Neutrophil (primary cell): ENCODE measurements at regions not wholly inside any gene's neighbourhood (a gene's known extent, or its start where the extent isn't known, plus 50 kb on each side); places are given as distances from the start of the nearest gene placed in this dataset.
"Not testable (repeated sequence)": the region's sequence is repeated elsewhere in the genome, so short reads cannot be mapped to it uniquely, and the experiment has no call there.

Experiments used
- H3K27ac ChIP-seq: fragments of 200-600 bp; sonication (generic); 2 replicates; pipeline ENCODE4 v1.5.1; 2016; ENCODE audit warnings: mild to moderate bottlenecking, moderate library complexity
- H3K27me3 ChIP-seq: fragments of 200-600 bp; sonication (generic); 2 replicates; pipeline ENCODE4 v1.6.0; 2016; ENCODE audit warnings: mild to moderate bottlenecking
- H3K36me3 ChIP-seq: fragments of 200-600 bp; sonication (generic); 2 replicates; pipeline ENCODE4 v1.5.1; 2017
- H3K4me1 ChIP-seq, 2 experiments: fragments of 200-600 bp in 1 of 2; sonication (generic) in 1 of 2; 1 replicate in 1 of 2; 2 replicates in 1 of 2; pipeline versions ENCODE4 v1.5.1 to v1.6.1; 2013 to 2016; ENCODE audit warnings: low read depth in 1 of 2, low read length in 1 of 2, mild to moderate bottlenecking in 1 of 2, moderate library complexity in 1 of 2; ENCODE audit not compliant: control insufficient read depth in 1 of 2, insufficient read depth in 1 of 2
- H3K4me3 ChIP-seq, 2 experiments: fragments of 200-600 bp in 1 of 2; sonication (generic) in 1 of 2; 1 replicate in 1 of 2; 2 replicates in 1 of 2; pipeline ENCODE4 v1.5.1; 2013 to 2016; ENCODE audit warnings: low read depth in 1 of 2, low read length in 1 of 2, mild to moderate bottlenecking in 1 of 2, moderate library complexity in 1 of 2
- H3K9me3 ChIP-seq: fragments of 200-600 bp; sonication (generic); 2 replicates; pipeline ENCODE4 v1.5.1; 2016
- TF ChIP-seq, protein P1 (sequence below): fragments of 200-600 bp; sonication (generic); IDR thresholded peaks from 2 replicates; pipeline ENCODE4 v1.5.1; 2016; ENCODE audit warnings: antibody characterized with exemption

DNA sequence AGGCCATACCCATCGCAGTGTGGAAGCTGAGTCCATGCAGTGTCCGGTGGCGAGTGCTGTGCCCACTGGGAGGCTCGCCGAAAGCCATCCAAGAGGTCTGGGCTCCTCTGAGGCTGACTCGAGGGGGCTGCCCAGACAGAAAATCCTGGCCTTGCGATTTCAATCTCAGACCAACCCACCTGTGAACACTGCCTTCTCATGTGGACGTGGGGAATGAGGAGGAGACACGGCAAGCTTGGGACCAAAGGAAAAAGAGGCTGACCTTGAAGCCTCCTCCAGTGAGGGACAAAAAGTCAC is 157.2 kb upstream of the AFDN start:
- TF ChIP-seq, protein P1, sequence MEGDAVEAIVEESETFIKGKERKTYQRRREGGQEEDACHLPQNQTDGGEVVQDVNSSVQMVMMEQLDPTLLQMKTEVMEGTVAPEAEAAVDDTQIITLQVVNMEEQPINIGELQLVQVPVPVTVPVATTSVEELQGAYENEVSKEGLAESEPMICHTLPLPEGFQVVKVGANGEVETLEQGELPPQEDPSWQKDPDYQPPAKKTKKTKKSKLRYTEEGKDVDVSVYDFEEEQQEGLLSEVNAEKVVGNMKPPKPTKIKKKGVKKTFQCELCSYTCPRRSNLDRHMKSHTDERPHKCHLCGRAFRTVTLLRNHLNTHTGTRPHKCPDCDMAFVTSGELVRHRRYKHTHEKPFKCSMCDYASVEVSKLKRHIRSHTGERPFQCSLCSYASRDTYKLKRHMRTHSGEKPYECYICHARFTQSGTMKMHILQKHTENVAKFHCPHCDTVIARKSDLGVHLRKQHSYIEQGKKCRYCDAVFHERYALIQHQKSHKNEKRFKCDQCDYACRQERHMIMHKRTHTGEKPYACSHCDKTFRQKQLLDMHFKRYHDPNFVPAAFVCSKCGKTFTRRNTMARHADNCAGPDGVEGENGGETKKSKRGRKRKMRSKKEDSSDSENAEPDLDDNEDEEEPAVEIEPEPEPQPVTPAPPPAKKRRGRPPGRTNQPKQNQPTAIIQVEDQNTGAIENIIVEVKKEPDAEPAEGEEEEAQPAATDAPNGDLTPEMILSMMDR, result no peak
- Histone ChIP-seq H3K27ac (no peak overlapping the region), H3K4me1 (no peaks in the 10 kb centered on the region), H3K36me3 (no peaks in the 10 kb centered on the region), H3K27me3 (no peaks in the 10 kb centered on the region), H3K9me3 (no peaks in the 10 kb centered on the region), H3K4me3 (no peak overlapping the region)

DNA sequence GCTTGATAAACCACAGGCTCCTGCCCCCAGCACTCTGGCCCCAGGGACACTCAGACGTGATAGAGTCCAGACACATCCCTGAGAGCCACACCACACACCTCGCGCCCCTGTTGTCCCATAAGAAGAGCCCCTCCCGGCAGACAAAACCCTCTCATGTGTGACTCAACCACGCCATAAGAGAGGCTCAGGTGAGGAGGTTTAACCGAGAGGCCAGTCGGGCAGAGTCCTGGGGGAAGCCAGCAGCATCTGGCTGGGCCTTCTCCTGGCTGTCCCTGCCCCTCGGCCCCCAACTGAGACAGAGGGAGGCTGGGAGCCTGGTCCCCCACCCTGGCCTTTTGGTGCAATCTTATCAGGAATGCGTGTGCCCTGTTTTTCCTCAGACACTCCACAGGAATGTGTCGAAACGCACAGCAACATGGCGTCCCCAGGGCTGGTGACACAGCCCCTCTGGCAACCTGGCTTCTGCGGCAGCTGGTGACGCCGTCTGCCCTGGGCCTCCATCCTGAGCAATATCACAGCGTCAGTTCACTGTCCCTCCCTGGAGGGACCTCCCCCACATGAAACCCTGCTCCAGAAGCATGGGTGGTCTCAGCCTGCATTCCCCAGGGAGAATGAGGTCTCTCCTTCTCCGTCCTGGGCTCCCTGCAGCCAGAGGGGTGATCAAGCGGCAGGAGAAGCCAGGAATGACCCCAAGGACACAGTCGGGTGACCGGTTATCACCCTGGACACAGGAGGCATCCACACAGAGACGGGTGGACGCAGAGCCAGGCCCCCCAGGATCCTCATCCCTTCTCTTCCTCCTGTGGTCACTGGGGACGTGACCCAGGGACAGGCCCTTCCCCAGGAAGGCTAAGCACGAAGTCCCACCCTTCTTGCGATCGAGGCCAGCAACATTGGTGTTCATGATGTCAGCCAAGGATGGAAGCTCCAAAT is 156.6 kb upstream of the AFDN start:
- Histone ChIP-seq H3K4me1 (no peaks in the 10 kb centered on the region), H3K27me3 (peaks cover 3% of the 10 kb centered on the region), H3K36me3 (no peaks in the 10 kb centered on the region), H3K4me3 (no peak overlapping the region), H3K27ac (no peak overlapping the region), H3K9me3 (no peaks in the 10 kb centered on the region)
- TF ChIP-seq, protein P1, result no peak

DNA sequence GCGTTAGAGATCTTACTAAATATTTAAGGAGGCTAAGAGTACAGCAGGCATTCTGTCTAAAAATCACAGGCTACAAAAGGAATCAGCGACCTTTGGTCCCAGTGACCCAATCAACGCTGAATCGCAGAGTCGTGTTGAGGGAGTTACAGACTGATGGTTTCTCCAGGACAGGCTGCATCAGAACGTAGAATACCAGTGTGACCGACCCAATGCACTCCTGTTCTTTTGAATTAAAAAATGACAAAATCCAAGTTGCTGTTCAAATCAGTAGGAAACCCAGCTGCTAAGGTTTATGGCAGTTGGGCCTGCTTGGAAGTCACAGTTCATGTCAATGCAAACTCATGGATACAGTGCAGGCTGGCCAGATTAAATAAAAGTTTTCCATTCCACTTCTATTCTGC is 155.8 kb upstream of the AFDN start:
- Histone ChIP-seq H3K27me3 (peaks cover 11% of the 10 kb centered on the region), H3K27ac (no peak overlapping the region), H3K36me3 (no peaks in the 10 kb centered on the region), H3K9me3 (no peaks in the 10 kb centered on the region), H3K4me3 (no peak overlapping the region), H3K4me1 (no peaks in the 10 kb centered on the region)
- TF ChIP-seq, protein P1, result no peak

DNA sequence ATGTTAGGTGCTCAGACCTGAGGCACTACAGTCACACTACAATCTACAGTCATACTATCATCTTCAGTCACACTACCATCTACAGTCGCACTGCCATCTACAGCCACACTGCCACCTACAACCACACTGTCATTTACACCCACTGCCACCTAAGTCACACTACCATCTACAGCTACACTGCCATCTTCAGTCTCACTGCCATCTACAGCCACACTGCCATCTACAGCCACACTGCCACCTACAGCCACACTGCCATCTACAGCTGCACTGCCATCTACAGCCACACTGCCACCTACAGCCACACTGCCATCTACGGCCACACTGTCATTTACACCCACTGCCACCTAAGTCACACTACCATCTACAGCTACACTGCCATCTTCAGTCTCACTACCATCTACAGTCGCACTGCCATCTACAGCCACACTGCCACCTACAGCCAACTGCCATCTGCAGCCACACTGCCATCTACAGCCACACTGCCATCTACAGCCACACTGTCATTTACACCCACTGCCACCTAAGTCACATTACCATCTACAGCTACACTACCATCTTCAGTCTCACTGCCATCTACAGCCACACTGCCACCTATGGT is 155.2 kb upstream of the AFDN start:
- not testable (repeated sequence) for H3K9me3 ChIP-seq, H3K4me3 ChIP-seq, H3K4me1 ChIP-seq, H3K27ac ChIP-seq, H3K36me3 ChIP-seq
- H3K27me3 ChIP-seq, result peaks cover 17% of the 10 kb centered on the region

DNA sequence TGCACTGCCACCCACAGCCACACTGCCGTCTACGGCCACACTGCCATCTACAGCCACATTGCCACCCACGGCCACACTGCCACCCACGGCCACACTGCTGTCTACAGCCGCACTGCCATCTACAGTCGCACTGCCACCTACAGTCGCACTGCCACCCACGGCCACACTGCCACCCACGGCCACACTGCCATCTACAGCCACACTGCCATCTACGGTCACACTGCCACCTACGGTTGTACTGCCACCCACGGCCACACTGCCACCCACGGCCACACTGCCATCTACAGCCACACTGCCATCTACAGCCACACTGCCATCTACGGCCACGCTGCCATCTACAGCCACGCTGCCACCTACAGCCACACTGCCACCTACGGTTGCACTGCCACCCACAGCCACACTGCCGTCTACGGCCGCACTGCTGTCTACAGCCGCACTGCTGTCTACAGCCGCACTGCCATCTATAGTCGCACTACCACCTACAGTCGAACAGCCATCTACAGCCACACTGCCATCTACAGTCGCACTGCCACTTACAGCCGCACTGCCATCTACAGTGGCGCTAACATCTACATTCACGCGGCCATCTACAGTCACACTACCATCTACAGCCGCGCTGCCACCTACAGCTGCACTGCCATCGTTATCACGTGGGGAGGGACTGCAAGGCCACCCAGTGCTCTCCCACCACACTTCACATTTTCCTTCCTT is 154.6 kb upstream of the AFDN start:
- Histone ChIP-seq H3K9me3 (no peaks in the 10 kb centered on the region), H3K4me3 (no peak overlapping the region), H3K27ac (no peak overlapping the region), H3K36me3 (no peaks in the 10 kb centered on the region), H3K4me1 (no peaks in the 10 kb centered on the region), H3K27me3 (peaks cover 23% of the 10 kb centered on the region)
- TF ChIP-seq, protein P1, result no peak

DNA sequence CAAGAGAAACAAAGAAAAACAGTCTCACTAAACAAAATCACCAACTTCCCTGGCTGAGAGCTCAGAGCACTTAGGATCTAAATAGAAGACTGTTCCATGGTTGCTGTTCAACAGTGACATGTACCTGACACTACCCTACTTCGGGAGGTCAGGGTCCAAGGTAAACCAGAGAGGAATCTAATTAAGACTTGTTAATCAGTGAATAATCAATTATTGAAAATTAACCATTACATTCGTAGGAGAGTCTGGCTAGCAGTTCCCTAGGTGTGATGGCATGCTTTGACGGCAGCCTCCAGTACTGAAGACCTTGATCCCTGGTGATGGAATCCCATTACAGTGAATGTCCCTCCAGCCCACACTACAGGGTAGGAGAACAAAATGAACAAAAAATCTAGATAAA is 154.0 kb upstream of the AFDN start:
- Histone ChIP-seq H3K9me3 (no peaks in the 10 kb centered on the region), H3K27ac (no peak overlapping the region), H3K27me3 (peaks cover 29% of the 10 kb centered on the region), H3K4me1 (no peaks in the 10 kb centered on the region), H3K36me3 (no peaks in the 10 kb centered on the region), H3K4me3 (no peak overlapping the region)
- TF ChIP-seq, protein P1, result no peak
